T-helper 1 cell (primary cell): ENCODE measurements at regions not wholly inside any gene's neighbourhood (a gene's known extent, or its start where the extent isn't known, plus 50 kb on each side); places are given as distances from the start of the nearest gene placed in this dataset.

Experiments
- DNase-seq, 5 donors: peaks; one replicate each; pipeline ENCODE4 v3.0.0-alpha.2; 2012 to 2020

DNA sequence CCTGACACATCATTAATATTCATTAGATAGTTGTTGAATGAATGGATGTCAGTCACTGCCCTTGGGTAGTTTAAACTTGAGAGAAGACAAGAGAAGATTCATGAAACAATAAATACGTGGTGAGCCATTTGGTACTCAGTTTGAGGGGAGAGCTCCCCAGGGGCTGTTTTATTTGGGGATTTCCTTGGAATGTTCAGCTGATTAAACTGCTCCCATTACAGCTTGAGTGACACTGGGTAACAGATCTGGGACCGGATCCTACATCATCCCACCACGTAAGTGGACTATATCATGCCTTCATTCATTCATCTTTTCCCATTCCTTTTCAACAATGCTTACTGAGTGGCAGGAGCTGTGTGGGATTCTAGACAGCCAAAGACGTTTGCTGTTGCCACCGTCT lies 162.0 kb downstream of the FAT3 start:
- DNase-seq: no peak

DNA sequence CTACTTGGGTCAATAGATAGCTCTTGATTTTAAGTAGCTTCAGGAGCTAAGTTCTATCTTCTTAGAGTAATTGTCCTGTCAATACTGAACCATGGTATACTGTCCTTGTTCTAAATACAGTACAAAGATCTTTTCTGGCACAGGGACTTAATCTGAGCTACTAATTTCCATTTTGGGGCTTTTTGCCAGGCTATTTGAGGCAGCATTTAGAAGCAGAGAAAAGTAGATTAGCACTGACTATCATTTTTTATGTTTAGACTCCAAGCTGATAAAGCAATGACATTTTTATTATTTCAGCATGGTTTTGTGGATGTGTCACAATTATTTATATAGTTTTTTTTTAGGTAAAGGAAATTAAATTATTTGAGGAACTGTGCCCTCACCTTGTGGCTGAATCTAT lies 163.2 kb downstream of the FAT3 start:
- no peak for DNase-seq

DNA sequence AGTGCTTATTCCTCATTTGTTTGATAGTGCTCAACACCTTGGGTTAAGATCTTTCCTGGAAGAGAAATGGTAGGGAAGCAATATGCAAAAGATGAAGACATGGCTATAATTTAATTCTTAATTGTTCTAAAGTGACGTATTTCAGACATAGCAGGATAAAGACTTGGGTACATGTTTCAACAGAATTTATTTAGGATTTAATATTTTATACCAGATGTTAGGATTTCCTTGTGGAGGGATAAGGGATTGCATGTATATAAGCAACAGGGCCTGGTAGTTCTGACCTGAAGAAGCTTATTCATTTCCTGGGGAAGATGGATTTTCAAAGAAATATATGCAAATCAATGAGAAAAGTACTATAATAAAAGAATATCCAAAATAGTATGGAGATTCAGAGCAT lies 163.8 kb downstream of the FAT3 start:
- no peak for DNase-seq

DNA sequence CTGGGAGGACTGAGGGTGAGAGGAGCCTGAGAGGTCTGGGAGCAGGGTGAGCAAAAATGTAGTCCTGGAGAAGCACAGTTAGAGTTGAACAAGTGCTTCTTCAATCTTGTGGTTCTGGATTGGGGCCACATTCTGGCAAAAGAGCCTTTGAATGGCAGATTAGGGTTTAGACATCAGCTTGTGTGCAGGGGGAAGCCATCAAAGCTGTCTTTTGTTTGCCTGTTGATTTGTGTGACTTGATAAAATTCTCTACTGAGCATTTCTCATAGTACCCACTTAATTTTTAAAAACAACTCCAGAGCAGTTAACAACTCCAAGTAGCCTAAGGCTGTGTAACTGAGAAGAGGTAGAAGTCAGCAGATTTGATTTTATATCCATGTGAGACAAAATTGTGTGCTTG lies 166.2 kb downstream of the FAT3 start:
- DNase-seq: no peak

DNA sequence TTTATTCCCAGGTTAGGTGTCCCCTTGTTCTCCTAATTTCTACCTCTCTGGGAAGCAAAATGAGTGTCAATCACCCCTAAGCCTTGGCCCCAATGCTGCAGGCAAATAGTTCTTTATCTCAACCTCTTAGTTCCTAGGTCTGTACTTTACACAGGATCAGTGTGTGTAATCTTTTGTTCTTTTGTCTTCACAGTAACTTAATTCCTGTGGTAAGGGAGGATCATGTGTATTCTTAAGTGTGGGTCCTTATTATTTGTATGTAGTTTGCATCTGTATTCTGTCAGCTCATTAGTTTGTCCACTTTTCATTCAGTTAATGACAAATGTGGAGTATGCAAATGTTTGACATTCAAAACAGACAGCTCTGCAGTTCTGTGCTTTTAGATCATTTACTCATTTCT lies 166.7 kb downstream of the FAT3 start:
- no peak for DNase-seq

DNA sequence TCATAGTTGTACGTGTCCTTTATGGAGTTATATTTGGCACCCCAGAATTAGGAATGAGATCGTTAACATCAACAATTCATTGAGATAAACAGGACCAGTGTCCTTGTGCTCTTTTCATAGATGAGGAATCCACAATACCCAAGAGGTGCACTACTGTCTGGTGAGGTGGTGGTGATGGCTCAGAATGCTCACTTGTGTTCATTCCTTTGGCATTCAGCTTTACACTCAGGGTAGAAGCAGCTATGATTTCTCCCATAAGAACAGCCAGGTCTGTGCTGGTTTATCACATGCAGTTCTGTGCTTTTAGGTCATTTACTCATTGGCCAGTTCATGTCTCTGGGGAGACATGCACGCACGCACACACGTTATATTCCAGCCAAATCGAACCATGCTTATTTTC lies 167.2 kb downstream of the FAT3 start:
- no peak for DNase-seq

DNA sequence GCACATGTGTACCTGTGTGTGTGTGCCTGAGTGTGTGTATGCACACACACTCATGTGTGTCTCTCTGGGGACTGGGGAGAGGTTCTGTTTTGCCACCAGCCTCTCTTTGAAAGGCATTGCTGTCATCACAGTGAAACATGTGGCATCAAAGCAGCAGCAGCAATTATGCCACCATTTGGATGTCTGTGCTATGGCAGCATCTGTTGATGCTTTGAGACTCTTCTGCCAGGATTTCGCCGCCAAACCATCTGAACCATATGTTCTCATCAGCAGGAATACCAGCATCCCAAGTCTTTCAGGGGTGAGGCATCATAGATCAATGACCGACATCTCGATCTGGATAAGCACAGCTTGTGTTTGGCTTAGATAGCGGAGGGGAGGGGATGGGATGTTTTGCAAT lies 168.6 kb downstream of the FAT3 start:
- DNase-seq: no peak

DNA sequence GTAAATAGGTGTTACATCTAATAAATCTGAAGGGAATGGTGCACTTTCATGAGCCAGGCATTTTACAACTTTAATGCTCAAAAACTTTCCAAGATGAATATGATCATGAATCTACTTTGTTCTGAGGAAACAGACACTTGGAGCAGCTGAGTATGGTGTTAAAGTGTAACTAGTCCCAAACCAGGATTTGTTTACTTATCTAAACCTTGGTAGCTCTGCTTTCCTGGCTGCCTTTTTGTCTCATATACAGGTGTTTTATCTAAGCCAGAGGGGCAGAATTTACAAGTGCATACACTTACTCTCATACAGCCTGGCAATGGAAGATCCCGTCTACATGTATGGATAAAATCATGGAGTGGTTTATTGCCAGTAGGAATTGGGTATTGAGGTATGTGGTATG lies 171.5 kb downstream of the FAT3 start:
- DNase-seq: no peak

DNA sequence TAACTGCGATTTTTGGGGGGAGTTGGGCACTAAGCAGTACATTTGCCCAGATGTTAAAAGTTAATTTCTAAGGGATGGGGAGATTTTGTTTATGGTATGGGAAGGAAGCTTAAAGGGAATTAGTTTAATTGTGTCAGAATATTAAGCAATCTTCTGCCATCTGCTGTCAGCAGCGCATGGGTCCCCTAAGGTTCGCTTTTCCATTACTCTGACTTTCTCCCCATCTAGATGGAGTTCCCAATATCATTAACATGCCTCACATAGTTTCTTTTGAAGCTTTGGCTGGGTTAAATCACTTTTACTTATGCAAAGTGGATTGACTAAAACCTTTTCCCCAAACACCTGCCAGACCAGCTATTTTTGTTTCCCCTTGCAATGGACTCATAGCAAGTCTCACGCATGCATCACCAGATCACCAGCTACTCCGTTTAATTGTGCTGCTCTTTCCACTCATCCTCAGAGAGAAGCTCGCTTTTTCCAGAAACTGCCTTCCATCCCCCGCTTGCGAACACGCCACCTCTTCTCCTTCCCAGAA lies 172.7 kb downstream of the FAT3 start:
- DNase-seq: no peak

DNA sequence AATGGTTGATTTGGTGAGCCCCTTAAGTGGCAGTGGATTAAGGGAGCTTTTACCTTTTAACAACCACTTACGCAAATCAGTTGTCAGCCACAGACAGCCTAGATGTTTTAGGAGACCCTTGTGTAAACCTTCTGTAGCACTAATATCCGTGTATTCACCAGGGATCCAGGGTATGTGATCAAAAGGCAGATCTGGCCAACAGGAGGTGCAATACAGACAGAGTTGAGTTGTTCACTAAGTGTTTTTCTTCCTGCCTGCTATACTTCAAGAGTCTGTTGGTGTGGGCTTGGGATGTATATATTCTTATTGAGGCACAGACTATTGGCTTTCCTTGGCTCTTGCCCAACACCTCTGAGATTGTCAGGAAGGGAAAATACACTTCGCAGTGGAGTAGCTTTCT lies 175.1 kb downstream of the FAT3 start:
- no peak for DNase-seq

DNA sequence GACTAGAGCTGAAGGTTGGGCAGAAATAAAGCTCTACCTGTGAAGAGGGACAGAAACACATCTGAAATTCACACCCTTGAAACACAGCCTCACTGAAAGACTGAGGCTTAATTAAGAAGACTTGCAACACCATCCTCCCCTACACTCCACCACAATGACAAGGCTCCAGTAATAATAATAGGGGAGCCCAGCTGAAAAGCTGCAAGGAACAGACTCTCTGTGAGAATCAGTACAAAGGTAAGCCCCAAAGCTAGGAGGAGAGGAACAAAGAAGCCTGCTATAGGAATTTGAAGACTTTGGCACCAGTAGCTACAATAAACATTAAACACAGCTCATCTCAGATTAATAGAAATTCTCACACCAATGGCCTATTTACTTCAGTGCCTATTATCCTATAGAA lies 176.9 kb downstream of the FAT3 start:
- DNase-seq: no peak

DNA sequence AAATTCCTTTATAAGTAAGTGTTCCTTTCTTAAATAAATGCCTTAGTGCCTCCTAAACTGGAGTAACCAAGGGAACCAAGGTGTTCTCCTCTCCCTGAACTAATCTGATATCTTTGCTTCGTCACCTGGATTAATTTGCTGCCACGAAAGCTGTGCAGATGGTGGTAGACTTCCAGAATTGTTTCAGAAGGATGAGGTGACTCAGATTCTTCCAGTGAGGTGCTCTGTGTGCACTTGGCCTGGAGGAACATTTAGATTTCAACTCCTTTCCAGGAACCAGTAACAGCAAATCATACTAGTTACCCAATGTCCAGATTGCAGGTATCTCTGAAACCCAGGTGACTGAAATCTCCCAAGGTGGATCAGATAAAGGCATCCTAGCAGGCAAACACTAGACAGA lies 181.9 kb downstream of the FAT3 start:
- no peak for DNase-seq

DNA sequence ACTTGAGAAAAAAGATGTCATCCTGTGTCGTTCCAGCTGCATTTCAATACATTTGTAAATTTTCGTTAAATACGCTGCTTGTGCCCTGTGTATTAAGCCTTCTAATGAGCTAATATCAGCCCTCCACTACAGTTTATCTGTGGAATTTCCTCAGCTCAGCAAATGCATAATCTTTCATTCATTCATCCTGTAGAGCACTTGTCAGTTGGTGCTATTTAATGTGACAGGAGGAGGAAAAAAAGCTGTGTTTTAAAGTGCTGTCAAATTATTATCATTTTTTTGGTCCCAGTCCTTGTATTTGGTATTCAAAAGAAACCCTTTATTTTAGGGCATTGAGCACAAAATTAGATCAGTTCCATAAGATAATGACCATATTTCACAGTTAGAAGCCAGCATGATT lies 184.7 kb downstream of the FAT3 start:
- no peak for DNase-seq

DNA sequence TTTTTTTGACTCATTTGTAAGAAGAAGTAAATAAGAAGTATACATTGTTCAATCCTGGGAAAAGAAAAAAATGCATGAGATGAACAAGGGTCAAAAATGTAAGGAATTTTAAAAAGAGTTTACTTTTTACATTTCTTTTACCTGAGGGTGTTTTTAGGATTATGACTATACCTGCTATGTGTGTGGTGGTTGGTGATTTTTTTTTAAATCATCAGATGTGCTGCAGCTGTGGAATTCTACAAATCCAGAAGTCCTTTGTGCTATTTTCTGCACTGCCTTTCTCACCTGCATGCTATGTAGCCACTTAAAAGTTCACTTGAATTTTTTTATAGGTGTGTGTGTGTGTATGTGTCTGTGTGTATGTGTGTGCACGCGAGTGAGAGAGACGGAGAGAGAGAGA lies 185.3 kb downstream of the FAT3 start:
- no peak for DNase-seq

DNA sequence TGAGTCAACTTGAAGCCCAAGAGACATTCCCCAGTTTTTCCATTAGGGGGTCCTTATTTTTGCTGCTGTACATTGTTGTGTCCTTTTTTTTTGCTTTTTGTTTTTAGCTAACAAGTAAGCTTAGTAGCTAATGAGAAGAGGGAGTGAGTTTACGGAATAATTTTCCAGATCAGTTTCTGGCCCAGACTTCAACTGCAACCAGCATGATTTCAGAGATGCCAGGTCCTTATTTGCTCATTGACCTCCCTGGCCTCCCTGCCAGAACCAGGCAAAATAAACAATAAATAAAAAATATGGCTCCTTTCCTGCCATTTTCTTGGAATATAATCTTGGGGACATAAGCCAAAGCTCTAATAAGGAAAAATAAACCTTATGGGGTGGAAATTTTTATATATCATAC lies 185.9 kb downstream of the FAT3 start:
- no peak for DNase-seq

DNA sequence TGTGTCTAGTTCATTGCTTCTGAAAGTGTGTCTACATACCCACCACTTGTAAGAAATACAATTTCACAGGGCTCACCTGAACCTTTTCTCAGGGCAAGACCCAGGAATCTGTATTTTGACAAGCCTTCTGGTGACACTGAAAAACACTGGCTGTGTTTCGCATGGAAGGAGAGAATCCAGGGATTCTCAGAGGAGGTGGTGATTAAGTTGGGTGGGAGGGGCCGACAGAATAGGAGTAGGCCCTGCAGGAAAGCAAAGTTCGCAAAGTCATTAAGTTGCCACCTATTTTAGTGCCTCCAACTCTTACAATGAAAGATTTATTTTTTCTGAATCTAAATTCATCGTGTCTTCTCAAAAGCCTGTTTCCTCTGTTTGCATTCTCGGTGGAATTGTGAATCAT lies 186.8 kb downstream of the FAT3 start:
- no peak for DNase-seq

DNA sequence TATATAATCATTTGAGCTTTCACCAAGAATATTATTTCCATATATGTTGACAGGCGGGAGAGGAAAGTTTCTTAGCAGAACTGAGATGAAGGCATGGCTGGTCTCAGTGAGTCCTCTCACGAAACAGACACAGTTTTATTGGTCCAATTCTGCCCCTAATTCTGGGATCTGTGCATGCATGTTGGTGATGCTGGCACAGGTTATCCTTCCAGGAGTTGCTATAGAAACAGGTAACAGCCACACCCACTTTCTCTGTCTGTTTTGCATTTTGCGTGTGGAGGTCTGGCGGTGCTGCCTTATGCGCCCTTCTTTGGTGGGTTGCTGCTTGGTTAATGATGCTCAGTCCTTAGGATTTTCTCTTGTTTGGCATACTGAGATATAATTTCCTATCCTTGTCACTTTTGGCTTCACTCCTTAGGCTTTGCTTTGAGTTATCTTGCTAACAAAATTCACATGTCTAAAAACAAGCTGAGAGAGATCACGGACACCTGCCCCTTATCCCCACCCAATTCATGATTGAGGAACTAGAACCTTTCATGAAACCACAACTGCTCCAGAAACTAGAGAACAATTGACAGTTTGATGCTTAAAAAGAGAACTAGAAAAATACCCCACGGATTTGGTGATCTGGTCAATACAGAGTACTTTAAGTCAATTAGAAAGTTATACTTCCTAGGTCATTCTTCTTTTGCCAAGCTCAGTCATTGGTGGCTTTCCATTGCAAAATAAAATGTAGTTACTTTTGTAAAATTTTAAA lies 189.3 kb downstream of the FAT3 start:
- no peak for DNase-seq

DNA sequence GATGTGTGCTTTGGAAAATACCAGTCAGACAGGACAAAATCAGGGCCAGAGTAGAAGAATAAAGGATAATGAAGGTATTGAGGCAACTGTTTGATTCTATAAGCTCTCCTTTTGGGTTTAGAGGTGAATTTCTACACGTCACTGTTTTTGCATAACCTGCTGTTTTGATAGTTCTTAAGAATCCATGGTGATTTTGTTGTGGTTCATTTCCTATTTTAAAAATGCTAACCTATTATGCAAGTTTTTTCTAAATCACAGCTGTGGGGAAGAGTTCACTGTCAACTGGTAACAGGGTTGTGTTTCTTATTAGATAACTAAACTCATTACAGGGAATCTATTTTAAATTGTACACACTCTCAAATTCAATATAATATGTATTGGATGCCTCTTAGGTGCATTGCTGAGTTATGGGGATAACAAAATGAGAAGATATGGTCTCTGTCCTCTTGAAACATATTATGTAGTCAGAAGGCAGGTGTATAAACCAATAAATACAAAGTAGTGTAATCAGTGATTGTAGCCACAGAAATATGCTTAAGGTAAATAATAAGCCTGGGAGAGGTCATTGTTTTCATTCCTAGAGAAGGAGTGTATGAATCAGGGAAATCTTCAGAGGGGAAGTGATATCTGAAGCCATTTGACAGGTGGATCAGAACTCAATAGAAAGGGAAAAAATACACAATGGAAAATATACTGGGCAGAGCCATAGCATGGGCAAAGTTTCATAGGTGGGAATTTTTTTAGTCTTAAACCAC lies 192.5 kb downstream of the FAT3 start:
- DNase-seq: no peak

DNA sequence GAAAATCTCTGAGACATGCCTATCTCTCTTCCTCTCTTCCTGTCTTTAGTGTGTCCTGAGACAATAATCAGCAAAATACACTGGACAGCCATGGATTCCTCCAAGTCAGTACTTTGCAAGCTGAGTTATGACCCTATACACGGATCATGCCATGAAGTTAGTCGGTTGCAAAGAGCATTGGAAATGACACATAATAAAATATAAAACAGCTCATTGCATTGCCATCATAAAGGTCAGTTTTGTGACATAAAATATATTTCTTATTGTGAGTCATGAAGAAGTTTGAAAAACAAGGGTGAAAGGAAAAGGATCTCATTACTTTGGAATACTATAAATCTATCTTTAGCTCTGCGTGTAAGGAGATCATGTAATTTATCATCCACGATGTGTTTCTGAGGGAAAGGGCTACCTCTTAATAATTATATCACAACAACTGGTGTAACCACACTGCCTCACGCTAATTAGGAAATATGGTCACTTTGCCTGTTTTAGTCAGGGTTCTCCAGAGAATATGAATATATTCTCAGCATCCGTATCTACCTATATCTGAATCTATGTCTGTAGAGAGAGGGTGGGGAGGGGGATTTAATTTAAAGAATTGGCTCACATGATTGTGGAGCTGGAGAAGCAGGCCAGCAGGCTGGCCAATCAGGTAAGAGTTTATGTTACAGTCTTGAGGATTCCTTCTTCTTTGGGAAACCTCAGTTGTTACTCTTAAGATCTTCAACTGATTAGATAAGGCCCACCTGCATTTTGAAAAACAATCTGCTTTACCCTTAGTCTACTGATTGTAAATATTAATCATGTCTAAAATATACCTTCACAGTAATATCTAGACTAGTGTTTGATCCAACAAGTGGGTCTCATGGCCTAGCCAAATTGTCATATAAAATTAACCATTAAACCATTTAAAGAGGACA lies 198.8 kb downstream of the FAT3 start:
- DNase-seq: no peak

DNA sequence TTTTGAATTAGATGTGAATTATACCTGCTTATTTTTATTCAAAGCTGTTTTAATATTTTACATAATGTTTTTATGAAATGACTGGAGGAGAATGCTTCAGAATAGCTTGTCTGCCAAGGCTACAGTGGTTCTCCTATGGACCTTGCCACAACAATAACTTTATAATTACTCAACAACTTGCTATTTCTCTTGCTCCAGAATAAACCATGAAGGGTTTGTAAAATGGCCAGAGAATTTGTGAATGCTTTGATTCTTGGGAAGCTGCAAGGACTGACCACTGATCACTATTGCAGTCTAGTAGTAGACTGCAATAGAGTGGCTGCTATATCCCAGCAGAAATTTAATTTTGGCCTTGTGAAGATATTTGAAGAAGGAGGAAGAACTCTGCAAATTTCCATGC lies 199.7 kb downstream of the FAT3 start:
- DNase-seq: no peak

DNA sequence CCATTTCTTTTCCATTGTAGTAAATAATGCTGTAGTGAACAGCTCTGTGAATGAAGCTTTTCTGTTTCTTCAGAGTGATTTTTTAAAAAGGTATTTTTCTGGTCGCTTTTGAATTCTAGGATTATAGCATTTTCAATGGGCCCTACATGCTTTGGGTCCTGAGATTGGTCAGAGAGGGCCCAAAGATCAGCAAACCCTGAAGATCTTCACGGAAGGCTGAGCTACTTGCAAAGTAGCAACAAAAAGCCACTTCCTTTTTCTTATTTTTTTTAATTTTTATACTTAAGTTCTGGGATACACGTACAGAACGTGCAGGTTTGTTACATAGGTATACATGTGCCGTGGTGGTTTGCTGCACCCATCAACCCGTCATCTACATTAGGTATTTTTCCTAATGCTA lies 200.5 kb downstream of the FAT3 start:
- no peak for DNase-seq

DNA sequence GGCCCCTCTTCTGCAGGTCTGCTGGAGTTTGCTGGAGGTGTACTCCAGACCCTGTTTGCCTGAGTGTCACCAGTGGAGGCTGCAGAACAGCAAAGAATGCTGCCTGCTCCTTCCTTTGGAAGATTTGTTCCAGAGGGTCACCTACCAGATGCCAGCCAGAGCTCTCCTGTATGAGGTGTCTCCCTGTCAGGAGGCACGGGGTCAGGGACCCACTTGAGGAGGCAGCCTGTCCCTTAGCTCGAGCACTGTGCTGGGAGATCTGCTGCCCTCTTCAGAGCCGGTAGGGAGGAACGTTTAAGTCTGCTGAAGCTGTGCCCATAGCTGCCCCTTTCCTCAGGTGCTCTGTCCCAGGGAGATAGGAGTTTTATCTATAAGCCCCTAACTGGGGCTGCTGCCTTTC lies 207.9 kb downstream of the FAT3 start:
- no peak for DNase-seq
